ENCODE measurements at regions not wholly inside any gene's neighbourhood (a gene's known extent, or its start where the extent isn't known, plus 50 kb on each side); places are given as distances from the start of the nearest gene placed in this dataset.
"Not testable (repeated sequence)": the region's sequence is repeated elsewhere in the genome, so short reads cannot be mapped to it uniquely, and the experiment has no call there.

- H3K27ac ChIP-seq, result no peak overlapping the region
- no peak for TF ChIP-seq CTCF (conservative IDR thresholded peaks at IDR 0.05)
- TF ChIP-seq ZFX (IDR thresholded peaks at IDR 0.05), result no peak
These were observed 2126.3 kb upstream of the ACO1 start for GRCh38 chr9:30258094-30258493.

GRCh38 chr9:30280229-30280900 lies 2104.1 kb upstream of the ACO1 start:
- H3K27ac ChIP-seq, result no peak overlapping the region
- no peak for TF ChIP-seq ZFX (IDR thresholded peaks at IDR 0.05)
- no peak for TF ChIP-seq CTCF (conservative IDR thresholded peaks at IDR 0.05)

- TF ChIP-seq CTCF (conservative IDR thresholded peaks at IDR 0.05) (no peak), ZFX (IDR thresholded peaks at IDR 0.05) (no peak)
- no peak overlapping the region for H3K27ac ChIP-seq
These were observed 2095.0 kb upstream of the ACO1 start for GRCh38 chr9:30289435-30289834.

GRCh38 chr9:30292026-30292425 lies 2092.4 kb upstream of the ACO1 start:
- not testable (repeated sequence) for H3K27ac ChIP-seq

- no peak overlapping the region for H3K27ac ChIP-seq
- TF ChIP-seq CTCF (conservative IDR thresholded peaks at IDR 0.05), result no peak
These were observed 2091.2 kb upstream of the ACO1 start for GRCh38 chr9:30293231-30293630.

- H3K27ac ChIP-seq, result no peak overlapping the region
- TF ChIP-seq CTCF (conservative IDR thresholded peaks at IDR 0.05) (no peak), ZFX (IDR thresholded peaks at IDR 0.05) (no peak)
These were observed 2085.2 kb upstream of the ACO1 start for GRCh38 chr9:30299126-30299780.

- no peak overlapping the region for H3K27ac ChIP-seq
- no peak for TF ChIP-seq CTCF (conservative IDR thresholded peaks at IDR 0.05)
- TF ChIP-seq ZFX (IDR thresholded peaks at IDR 0.05), result no peak
These were observed 2083.0 kb upstream of the ACO1 start for GRCh38 chr9:30301271-30301963.

Measured in C4-2B (cell line).